DOHH2 (cell line): ENCODE measurements at regions not wholly inside any gene's neighbourhood (a gene's known extent, or its start where the extent isn't known, plus 50 kb on each side); places are given as distances from the start of the nearest gene placed in this dataset.
"Not testable (repeated sequence)": the region's sequence is repeated elsewhere in the genome, so short reads cannot be mapped to it uniquely, and the experiment has no call there.

ENCODE experiments used
- H3F3A ChIP-seq: fragments of 200-600 bp; sonication (generic), shearing (Covaris generic); 2 replicates; pipeline ENCODE4 v1.6.0; 2016; ENCODE audit warnings: antibody characterized with exemption, mild to moderate bottlenecking; ENCODE audit not compliant: control insufficient read depth, insufficient read depth
- H3K27ac ChIP-seq: fragments of 200-600 bp; sonication (generic); 2 replicates; pipeline ENCODE4 v1.5.1; 2014; ENCODE audit warnings: low read depth, mild to moderate bottlenecking, low read length, moderate library complexity
- H3K27me3 ChIP-seq: fragments of 200-600 bp; sonication (generic); 2 replicates; pipeline ENCODE4 v1.6.1; 2014; ENCODE audit warnings: mild to moderate bottlenecking, low read length, mixed read lengths; ENCODE audit not compliant: control insufficient read depth
- H3K36me3 ChIP-seq: fragments of 200-600 bp; sonication (generic); 2 replicates; pipeline ENCODE4 v1.6.1; 2014; ENCODE audit warnings: mild to moderate bottlenecking, low read length, moderate library complexity, mixed read lengths; ENCODE audit not compliant: control insufficient read depth
- H3K4me1 ChIP-seq: fragments of 200-600 bp; sonication (generic); 2 replicates; pipeline ENCODE4 v1.6.1; 2014; ENCODE audit warnings: mild to moderate bottlenecking, low read length, mixed read lengths; ENCODE audit not compliant: control insufficient read depth
- H3K4me2 ChIP-seq: fragments of 200-600 bp; sonication (generic); 2 replicates; pipeline ENCODE4 v1.6.0; 2014; ENCODE audit warnings: mild to moderate bottlenecking, low read length, moderate library complexity
- H3K4me3 ChIP-seq: fragments of 200-600 bp; sonication (generic); 2 replicates; pipeline ENCODE4 v1.5.1; 2014; ENCODE audit warnings: mild to moderate bottlenecking, low read length, mixed read lengths
- H3K79me2 ChIP-seq: fragments of 200-600 bp; sonication (generic); 2 replicates; pipeline ENCODE4 v1.6.1; 2014; ENCODE audit warnings: mild to moderate bottlenecking, low read length, mixed read lengths; ENCODE audit not compliant: control insufficient read depth
- H3K9me2 ChIP-seq: fragments of 200-600 bp; sonication (generic); replicated peaks from 2 replicates; pipeline ENCODE4 v1.6.1; 2014; ENCODE audit warnings: mild to moderate bottlenecking, low read length, mixed read lengths; ENCODE audit not compliant: control insufficient read depth
- H3K9me3 ChIP-seq: fragments of 200-600 bp; sonication (generic); 2 replicates; pipeline ENCODE4 v1.6.1; 2014; ENCODE audit warnings: antibody characterized with exemption, low read length, mixed read lengths; ENCODE audit not compliant: control insufficient read depth, insufficient read depth
- H4K20me1 ChIP-seq: fragments of 200-600 bp; sonication (generic); 2 replicates; pipeline ENCODE4 v1.6.0; 2014; ENCODE audit warnings: low read depth, mild to moderate bottlenecking, antibody characterized with exemption, low read length, moderate library complexity; ENCODE audit not compliant: control insufficient read depth, insufficient read depth
- EZH2phosphoT487 ChIP-seq: fragments of 200-600 bp; sonication (generic); IDR thresholded peaks from 2 replicates; pipeline ENCODE4 v1.6.1; 2017; ENCODE audit warnings: borderline replicate concordance, mild to moderate bottlenecking, antibody characterized with exemption, low read length, moderate library complexity, mixed read lengths
- TF ChIP-seq, protein P1 (sequence below): fragments of 200-600 bp; sonication (generic); IDR thresholded peaks from one replicate; pipeline ENCODE4 v1.5.1; 2014; ENCODE audit warnings: antibody characterized with exemption, mild to moderate bottlenecking, low read depth, low read length; ENCODE audit not compliant: poor library complexity, severe bottlenecking

DNA sequence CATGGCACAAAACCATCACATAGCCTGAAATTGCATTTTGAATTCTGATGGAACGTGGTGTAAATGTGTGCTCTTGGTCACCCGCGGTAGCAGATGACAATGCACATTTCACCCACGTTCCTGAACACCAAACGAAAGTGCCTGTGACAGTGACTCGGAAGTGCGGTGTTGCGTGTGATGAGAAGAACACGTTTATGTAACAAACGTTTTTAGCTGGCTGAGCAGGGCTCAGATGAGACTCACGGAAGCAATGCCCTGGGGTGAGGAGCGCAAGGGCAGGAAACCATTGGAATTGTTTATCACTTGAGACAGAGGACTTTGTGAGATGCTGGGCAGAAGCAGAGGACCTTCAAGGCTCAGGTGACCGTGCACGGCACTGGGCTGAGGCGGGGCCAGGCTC lies 449.2 kb upstream of the CFAP20DC start:
- no peaks in the 10 kb centered on the region for H4K20me1 ChIP-seq
- no peaks in the 10 kb centered on the region for H3K27me3 ChIP-seq

GRCh38 chr3:59496250-59496649 lies 446.4 kb upstream of the CFAP20DC start:
- H3K4me1 ChIP-seq = no peaks in the 10 kb centered on the region
- H3K9me3 ChIP-seq = no peaks in the 10 kb centered on the region
- H3K27me3 ChIP-seq = no peaks in the 10 kb centered on the region
- H3F3A ChIP-seq = no peaks in the 10 kb centered on the region
- TF ChIP-seq EZH2phosphoT487 = no peak
- TF ChIP-seq, protein P1, sequence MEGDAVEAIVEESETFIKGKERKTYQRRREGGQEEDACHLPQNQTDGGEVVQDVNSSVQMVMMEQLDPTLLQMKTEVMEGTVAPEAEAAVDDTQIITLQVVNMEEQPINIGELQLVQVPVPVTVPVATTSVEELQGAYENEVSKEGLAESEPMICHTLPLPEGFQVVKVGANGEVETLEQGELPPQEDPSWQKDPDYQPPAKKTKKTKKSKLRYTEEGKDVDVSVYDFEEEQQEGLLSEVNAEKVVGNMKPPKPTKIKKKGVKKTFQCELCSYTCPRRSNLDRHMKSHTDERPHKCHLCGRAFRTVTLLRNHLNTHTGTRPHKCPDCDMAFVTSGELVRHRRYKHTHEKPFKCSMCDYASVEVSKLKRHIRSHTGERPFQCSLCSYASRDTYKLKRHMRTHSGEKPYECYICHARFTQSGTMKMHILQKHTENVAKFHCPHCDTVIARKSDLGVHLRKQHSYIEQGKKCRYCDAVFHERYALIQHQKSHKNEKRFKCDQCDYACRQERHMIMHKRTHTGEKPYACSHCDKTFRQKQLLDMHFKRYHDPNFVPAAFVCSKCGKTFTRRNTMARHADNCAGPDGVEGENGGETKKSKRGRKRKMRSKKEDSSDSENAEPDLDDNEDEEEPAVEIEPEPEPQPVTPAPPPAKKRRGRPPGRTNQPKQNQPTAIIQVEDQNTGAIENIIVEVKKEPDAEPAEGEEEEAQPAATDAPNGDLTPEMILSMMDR = no peak
- no peak overlapping the region for H3K4me2 ChIP-seq
- no peak overlapping the region for H3K27ac ChIP-seq
- no peaks in the 10 kb centered on the region for H4K20me1 ChIP-seq
- H3K9me2 ChIP-seq = no peaks in the 10 kb centered on the region
- H3K4me3 ChIP-seq = no peak overlapping the region
- no peaks in the 10 kb centered on the region for H3K79me2 ChIP-seq
- no peaks in the 10 kb centered on the region for H3K36me3 ChIP-seq

More for the DNA sequence above, 449.2 kb upstream of the CFAP20DC start:
- H3K79me2 ChIP-seq = no peaks in the 10 kb centered on the region
- no peaks in the 10 kb centered on the region for H3K9me3 ChIP-seq
- TF ChIP-seq EZH2phosphoT487 = no peak
- TF ChIP-seq, protein P1 = no peak
- no peaks in the 10 kb centered on the region for H3K36me3 ChIP-seq
- H3K4me2 ChIP-seq = no peak overlapping the region
- H3K27ac ChIP-seq = no peak overlapping the region
- no peaks in the 10 kb centered on the region for H3K4me1 ChIP-seq
- no peak overlapping the region for H3K4me3 ChIP-seq
- no peaks in the 10 kb centered on the region for H3F3A ChIP-seq
- H3K9me2 ChIP-seq = no peaks in the 10 kb centered on the region

- H3K27ac ChIP-seq, H3K9me3 ChIP-seq, H3K4me1 ChIP-seq, H3K9me2 ChIP-seq, H3F3A ChIP-seq, H3K79me2 ChIP-seq, H3K27me3 ChIP-seq, H4K20me1 ChIP-seq, H3K4me2 ChIP-seq, H3K4me3 ChIP-seq, H3K36me3 ChIP-seq: not testable (repeated sequence)
Observed at GRCh38 chr3:59494969-59495368, 445.1 kb upstream of the CFAP20DC start.

DNA sequence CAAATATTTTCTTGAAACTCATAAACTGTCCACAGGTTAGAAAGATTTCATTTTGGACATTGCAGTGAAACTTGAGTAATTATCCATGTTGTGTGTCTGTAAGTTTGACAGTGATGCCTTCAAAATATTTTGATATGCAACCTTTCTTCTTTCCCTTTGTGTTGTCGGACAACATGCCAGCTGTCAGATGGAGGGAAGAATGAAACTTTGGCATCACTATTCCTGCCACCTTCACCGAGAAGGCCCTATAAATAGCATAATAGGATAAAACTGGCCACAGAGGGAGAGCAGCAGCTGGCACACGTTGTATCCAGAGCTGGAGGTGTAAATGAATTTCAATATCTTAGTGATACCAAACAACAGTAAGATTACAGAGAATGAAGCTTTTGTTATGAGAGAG lies 436.7 kb upstream of the CFAP20DC start:
- Histone ChIP-seq H3K4me2 (no peak overlapping the region), H3K9me3 (no peaks in the 10 kb centered on the region), H3K4me3 (no peak overlapping the region), H3K79me2 (no peaks in the 10 kb centered on the region), H3K27ac (no peak overlapping the region), H3K9me2 (no peaks in the 10 kb centered on the region), H3K36me3 (no peaks in the 10 kb centered on the region), H3K4me1 (no peaks in the 10 kb centered on the region), H4K20me1 (no peaks in the 10 kb centered on the region), H3K27me3 (no peaks in the 10 kb centered on the region), H3F3A (no peaks in the 10 kb centered on the region)
- TF ChIP-seq, protein P1 = no peak
- TF ChIP-seq EZH2phosphoT487 = no peak
